ENCODE measurements at regions not wholly inside any gene's neighbourhood (a gene's known extent, or its start where the extent isn't known, plus 50 kb on each side); places are given as distances from the start of the nearest gene placed in this dataset.
A peak's percentile ranks its signal among the peaks of the same experiment; 100 is the strongest.

GRCh38 chr16:85197611-85198566 is 85.6 kb upstream of the CIBAR2 start:
- Histone ChIP-seq H3K27me3 (no peaks in the 10 kb centered on the region), H3K4me1 (replicated peaks in 1 of 2) (peaks cover 64 to 82% of the 10 kb centered on the region in 2 donors), H3K4me3 (no peak overlapping the region), H3K9me3 (replicated peaks in 1 of 3) (no peaks in the 10 kb centered on the region), H3K36me3 (replicated peaks in 1 of 2) (no peaks in the 10 kb centered on the region), H3K27ac (peak overlapping the region in 4 of 5 donors; percentile 80 to 86 (median 84))
- no peak for TF ChIP-seq POLR2A (IDR thresholded peaks at IDR 0.05)
- TF ChIP-seq CTCF (IDR thresholded peaks at IDR 0.05) = no peak
- intact Hi-C loops (cut with DNase I) = no loop called here
- 72 to 85% (median 75%) methylated on average over 19 to 22 of the region's 22 CpGs for WGBS, 4 donors
- DNase-seq = peak in 3 of 7 donors; percentile 52 to 69 (median 68)

- Histone ChIP-seq H3K4me3 (no peak overlapping the region), H3K4me1 (replicated peaks in 1 of 2) (peaks cover 61 to 81% of the 10 kb centered on the region in 2 donors), H3K27ac (peak overlapping the region in 3 of 5 donors; percentile 90 to 96 (median 95)), H3K36me3 (replicated peaks in 1 of 2) (no peaks in the 10 kb centered on the region), H3K9me3 (replicated peaks in 1 of 3) (no peaks in the 10 kb centered on the region), H3K27me3 (no peaks in the 10 kb centered on the region)
- WGBS, 4 donors = 90 to 95% (median 92%) methylated on average over 19 to 21 of the region's 21 CpGs
- TF ChIP-seq POLR2A (IDR thresholded peaks at IDR 0.05) = no peak
- TF ChIP-seq CTCF (IDR thresholded peaks at IDR 0.05) = no peak
- intact Hi-C loops (cut with DNase I) = no loop called here
- DNase-seq = no peak
Observed at GRCh38 chr16:85199069-85199725, 86.9 kb upstream of the CIBAR2 start.

- Histone ChIP-seq H3K27me3 (no peaks in the 10 kb centered on the region), H3K36me3 (replicated peaks in 1 of 2) (no peaks in the 10 kb centered on the region), H3K4me1 (replicated peaks in 1 of 2) (peaks cover 61 to 78% of the 10 kb centered on the region in 2 donors), H3K9me3 (replicated peaks in 1 of 3) (no peaks in the 10 kb centered on the region), H3K27ac (peak overlapping the region in 4 of 5 donors; percentile 90 to 96 (median 94)), H3K4me3 (no peak overlapping the region)
- intact Hi-C loops (cut with DNase I) = no loop called here
- TF ChIP-seq POLR2A (IDR thresholded peaks at IDR 0.05) = no peak
- no peak for TF ChIP-seq CTCF (IDR thresholded peaks at IDR 0.05)
- 87 to 92% (median 90%) methylated on average over 9 of the region's 9 CpGs for whole genome bisulfite sequencing, 4 donors
- no peak for DNase-seq
Observed at GRCh38 chr16:85199880-85200279, 87.6 kb upstream of the CIBAR2 start.
